PC-3 (cell line): ENCODE measurements at regions not wholly inside any gene's neighbourhood (a gene's known extent, or its start where the extent isn't known, plus 50 kb on each side); places are given as distances from the start of the nearest gene placed in this dataset.

Experiments
- ATAC-seq: fragments of 200-7000 bp; cut with Tn5 transposase; 2 replicates; pipeline ENCODE4 v1.9.1; 2020; ENCODE audit warnings: mild to moderate bottlenecking, moderate library complexity
- BruUV-seq: library from RNA; stranded (reverse); fragments of 400-500 nt; replicated peaks from 2 replicates; lab custom pipeline; 2021; lab: Mats Ljungman, UMichigan
- CTCF ChIA-PET: fragments of 300-600 bp; sonication (Branson Sonifier 250); formaldehyde crosslinking; loops from one replicate; lab custom pipeline; 2022; ENCODE audit warnings: antibody characterized with exemption; lab: Charles Lee
- POLR2A ChIA-PET: fragments of 300-600 bp; sonication (Branson Sonifier 250); formaldehyde crosslinking; loops from one replicate; lab custom pipeline; 2022; ENCODE audit warnings: antibody characterized with exemption; ENCODE audit not compliant: unreplicated experiment; lab: Charles Lee
- DNase-seq: peaks from one replicate; pipeline ENCODE4 v3.0.0-alpha.2; 2015
- H2AFZ ChIP-seq: fragments of 300-600 bp; sonication (generic); 2 replicates; pipeline ENCODE4 v1.6.0; 2016; ENCODE audit warnings: antibody characterized with exemption, low read length
- H3F3A ChIP-seq: fragments of 300-600 bp; sonication (generic); one replicate; pipeline ENCODE4 v1.6.0; 2017; ENCODE audit warnings: antibody characterized with exemption, low read length, control low read depth, mild to moderate bottlenecking; ENCODE audit not compliant: unreplicated experiment
- H3K27ac ChIP-seq: fragments of 300-600 bp; sonication (generic); 2 replicates; pipeline ENCODE4 v1.5.1; 2016; ENCODE audit warnings: mild to moderate bottlenecking, low read length
- H3K27me3 ChIP-seq: fragments of 300-600 bp; sonication (generic); 2 replicates; pipeline ENCODE4 v1.6.1; 2016; ENCODE audit warnings: low read length, mixed read lengths
- H3K36me3 ChIP-seq: fragments of 300-600 bp; sonication (generic); 2 replicates; pipeline ENCODE4 v1.6.1; 2016; ENCODE audit warnings: low read depth, mixed run types, low read length, mixed read lengths
- H3K4me1 ChIP-seq: fragments of 300-600 bp; sonication (generic); 2 replicates; pipeline ENCODE4 v1.5.1; 2016; ENCODE audit warnings: low read length; ENCODE audit not compliant: insufficient read depth
- H3K4me2 ChIP-seq: fragments of 300-600 bp; sonication (generic); 2 replicates; pipeline ENCODE4 v1.6.0; 2016; ENCODE audit warnings: low read length
- H3K4me3 ChIP-seq: fragments of 300-600 bp; sonication (generic); 2 replicates; pipeline ENCODE4 v1.5.1; 2016; ENCODE audit warnings: mild to moderate bottlenecking, low read length, mixed read lengths
- H3K79me2 ChIP-seq: fragments of 300-600 bp; sonication (generic); 2 replicates; pipeline ENCODE4 v1.6.1; 2017; ENCODE audit warnings: low read length, mixed read lengths
- H3K9ac ChIP-seq: fragments of 300-600 bp; sonication (generic); 2 replicates; pipeline ENCODE4 v1.6.0; 2016; ENCODE audit warnings: mild to moderate bottlenecking, low read length
- H3K9me2 ChIP-seq: fragments of 300-600 bp; sonication (generic); replicated peaks from 2 replicates; pipeline ENCODE4 v1.6.1; 2016; ENCODE audit warnings: mixed run types, low read length, mixed read lengths
- H3K9me3 ChIP-seq: fragments of 300-600 bp; sonication (generic); 2 replicates; pipeline ENCODE4 v1.6.1; 2016; ENCODE audit warnings: low read length, mixed read lengths
- H4K20me1 ChIP-seq: fragments of 300-600 bp; sonication (generic); 2 replicates; pipeline ENCODE4 v1.6.1; 2016; ENCODE audit warnings: low read length, mixed read lengths
- CTCF ChIP-seq: fragments of 300-600 bp; sonication (generic); conservative IDR thresholded peaks from 2 replicates; pipeline ENCODE4 v1.5.1; 2017; ENCODE audit warnings: antibody characterized with exemption, low read depth, mild to moderate bottlenecking, low read length
- EZH2 ChIP-seq: fragments of 300-600 bp; sonication (generic); IDR thresholded peaks from one replicate; pipeline ENCODE4 v1.6.1; 2017; ENCODE audit warnings: antibody characterized with exemption, mild to moderate bottlenecking, low read length; ENCODE audit not compliant: unreplicated experiment
- EZH2phosphoT487 ChIP-seq: fragments of 300-600 bp; sonication (generic); IDR thresholded peaks from 2 replicates; pipeline ENCODE4 v1.6.1; 2018; ENCODE audit warnings: mild to moderate bottlenecking, antibody characterized with exemption, low read length, borderline replicate concordance
- intact Hi-C: fragments of 100-400 bp; cut with micrococcal nuclease; formaldehyde crosslinking; loops from 2 replicates; pipeline ENCODE4 v1.9.0; 2023

- no TSS peak for BruUV-seq
- Histone ChIP-seq H3F3A (no peaks in the 10 kb centered on the region), H3K4me3 (no peak overlapping the region), H3K36me3 (no peaks in the 10 kb centered on the region), H3K9ac (no peak overlapping the region), H3K9me3 (no peaks in the 10 kb centered on the region), H3K27me3 (no peaks in the 10 kb centered on the region), H3K9me2 (no peaks in the 10 kb centered on the region), H3K4me1 (no peaks in the 10 kb centered on the region), H3K79me2 (no peaks in the 10 kb centered on the region), H2AFZ (no peak overlapping the region), H3K4me2 (no peak overlapping the region), H3K27ac (no peak overlapping the region), H4K20me1 (no peaks in the 10 kb centered on the region)
- ATAC-seq (no peak), DNase-seq (no peak)
- intact Hi-C loops, result no loop called here
- ChIA-PET CTCF (no interaction called here), POLR2A (interaction anchor here (0.6 kb wide), 1 partner anchor 34 kb away, joined by 8 read pairs; no protein-coding TSS in a partner anchor)
- TF ChIP-seq CTCF, result no peak
- TF ChIP-seq EZH2, result no peak
Measured at GRCh38 chr18:73245345-73245744, 377.6 kb upstream of the NETO1 start.

GRCh38 chr18:73244401-73244800, 376.6 kb upstream of the NETO1 start:
- Histone ChIP-seq H3F3A (no peaks in the 10 kb centered on the region), H3K27me3 (no peaks in the 10 kb centered on the region), H3K9me3 (no peaks in the 10 kb centered on the region), H4K20me1 (no peaks in the 10 kb centered on the region), H3K9me2 (no peaks in the 10 kb centered on the region), H3K36me3 (no peaks in the 10 kb centered on the region), H3K9ac (no peak overlapping the region), H3K4me3 (no peak overlapping the region), H3K4me2 (no peak overlapping the region), H3K79me2 (no peaks in the 10 kb centered on the region), H2AFZ (no peak overlapping the region), H3K27ac (no peak overlapping the region), H3K4me1 (no peaks in the 10 kb centered on the region)
- DNase-seq (no peak), ATAC-seq (no peak)
- intact Hi-C loops, result no loop called here
- ChIA-PET CTCF (no interaction called here), POLR2A (no interaction called here)
- no TSS peak for BruUV-seq
- TF ChIP-seq CTCF (no peak), EZH2phosphoT487 (no peak), EZH2 (no peak)

- Histone ChIP-seq H3K9me3 (no peaks in the 10 kb centered on the region), H3K4me2 (no peak overlapping the region), H3K79me2 (no peaks in the 10 kb centered on the region), H3K36me3 (no peaks in the 10 kb centered on the region), H3K4me1 (peaks cover 5% of the 10 kb centered on the region), H3F3A (no peaks in the 10 kb centered on the region), H3K4me3 (no peak overlapping the region), H4K20me1 (no peaks in the 10 kb centered on the region), H3K9me2 (no peaks in the 10 kb centered on the region), H2AFZ (no peak overlapping the region), H3K27me3 (no peaks in the 10 kb centered on the region), H3K27ac (no peak overlapping the region), H3K9ac (no peak overlapping the region)
- ATAC-seq (no peak), DNase-seq (no peak)
- ChIA-PET POLR2A (no interaction called here), CTCF (no interaction called here)
- TF ChIP-seq CTCF (no peak), EZH2phosphoT487 (no peak), EZH2 (no peak)
- BruUV-seq, result no TSS peak
- intact Hi-C loops, result no loop called here
Measured at GRCh38 chr18:73240899-73241298, 373.1 kb upstream of the NETO1 start.
